Uterus (tissue), 3 donors: ENCODE measurements at regions not wholly inside any gene's neighbourhood (a gene's known extent, or its start where the extent isn't known, plus 50 kb on each side); places are given as distances from the start of the nearest gene placed in this dataset.

Experiments used
- DNase-seq, 2 donors: peaks; one replicate each; pipeline ENCODE4 v3.0.0-alpha.2; 2019 to 2020
- H3K27ac ChIP-seq, 2 donors: fragments of 200-600 bp; sonication (generic); 1 replicate in 1 of 2; 2 replicates in 1 of 2; pipeline ENCODE4 v1.5.1; 2016 to 2018
- H3K27me3 ChIP-seq, 2 donors: fragments of 200-600 bp; sonication (generic); one replicate each; pipeline ENCODE4 v1.5.1; 2018 to 2019; ENCODE audit warnings: control low read depth in 1 of 2
- H3K36me3 ChIP-seq, 2 donors: fragments of 200-600 bp; sonication (generic); one replicate each; pipeline ENCODE4 v1.5.1; 2019; ENCODE audit warnings: control low read depth in 1 of 2
- H3K4me1 ChIP-seq, 2 donors: fragments of 200-600 bp; sonication (generic); one replicate each; pipeline ENCODE4 v1.5.1; 2018 to 2019; ENCODE audit warnings: control low read depth in 1 of 2
- H3K4me3 ChIP-seq, 2 donors: fragments of 200-600 bp; sonication (generic); 1 replicate in 1 of 2; 2 replicates in 1 of 2; pipeline ENCODE4 v1.5.1; 2018 to 2019; ENCODE audit warnings: mild to moderate bottlenecking in 1 of 2
- H3K9me3 ChIP-seq, 2 donors: fragments of 200-600 bp; sonication (generic); one replicate each; pipeline ENCODE4 v1.5.1; 2019; ENCODE audit warnings: control low read depth in 1 of 2
- CTCF ChIP-seq, 4 experiments: fragments of 200-600 bp in 2 of 4; fragments of 450-650 bp in 2 of 4; sonication (generic) in 2 of 4; IDR thresholded peaks; one replicate each; pipeline ENCODE4 v1.5.1; 2016 to 2019; ENCODE audit warnings: antibody characterized with exemption in 4 of 4, mild to moderate bottlenecking in 2 of 4, moderate library complexity in 1 of 4
- POLR2A ChIP-seq, 2 donors: fragments of 450-650 bp; IDR thresholded peaks; one replicate each; pipeline ENCODE4 v1.6.1; 2016; ENCODE audit warnings: antibody characterized with exemption in 2 of 2, mild to moderate bottlenecking in 1 of 2, moderate library complexity in 1 of 2
- intact Hi-C: fragments of 100-400 bp; cut with DNase I; formaldehyde crosslinking; loops from one replicate; pipeline ENCODE4 v1.15.1; 2023; ENCODE audit warnings: low total_unique reads
- donor health status: DM: yes; HTN: yes; CAD: no.

- H3K4me1 ChIP-seq, result no peaks in the 10 kb centered on the region
- TF ChIP-seq CTCF (IDR thresholded peaks at IDR 0.05) (no peak), POLR2A (IDR thresholded peaks at IDR 0.05) (no peak)
- no peaks in the 10 kb centered on the region for H3K9me3 ChIP-seq
- intact Hi-C loops, result no loop called here
- no peak overlapping the region for H3K27ac ChIP-seq
- H3K27me3 ChIP-seq, result no peaks in the 10 kb centered on the region
- no peak for DNase-seq
- H3K4me3 ChIP-seq, result no peak overlapping the region
- no peaks in the 10 kb centered on the region for H3K36me3 ChIP-seq
Observed at GRCh38 chr5:60490597-60491166, 209.3 kb downstream of the DEPDC1B start.

GRCh38 chr5:60489856-60490255 lies 210.1 kb downstream of the DEPDC1B start:
- Histone ChIP-seq H3K27me3 (no peaks in the 10 kb centered on the region), H3K27ac (no peak overlapping the region), H3K4me1 (no peaks in the 10 kb centered on the region), H3K4me3 (no peak overlapping the region), H3K9me3 (no peaks in the 10 kb centered on the region), H3K36me3 (no peaks in the 10 kb centered on the region)
- no peak for DNase-seq
- TF ChIP-seq CTCF (IDR thresholded peaks at IDR 0.05) (no peak), POLR2A (IDR thresholded peaks at IDR 0.05) (no peak)
- intact Hi-C loops, result no loop called here

- no peak overlapping the region for H3K27ac ChIP-seq
- intact Hi-C loops, result no loop called here
Observed at GRCh38 chr5:60489377-60489776, 210.6 kb downstream of the DEPDC1B start.

GRCh38 chr5:60488466-60489130 lies 211.4 kb downstream of the DEPDC1B start:
- DNase-seq, result no peak

More at GRCh38 chr5:60489377-60489776, 210.6 kb downstream of the DEPDC1B start:
- H3K4me3 ChIP-seq, result no peak overlapping the region
- H3K27me3 ChIP-seq, result no peaks in the 10 kb centered on the region
- no peaks in the 10 kb centered on the region for H3K4me1 ChIP-seq
- TF ChIP-seq POLR2A (IDR thresholded peaks at IDR 0.05) (no peak), CTCF (IDR thresholded peaks at IDR 0.05) (no peak)
- H3K9me3 ChIP-seq, result no peaks in the 10 kb centered on the region
- DNase-seq, result no peak
- no peaks in the 10 kb centered on the region for H3K36me3 ChIP-seq

More at GRCh38 chr5:60488466-60489130, 211.4 kb downstream of the DEPDC1B start:
- H3K4me1 ChIP-seq, result no peaks in the 10 kb centered on the region
- no peak overlapping the region for H3K27ac ChIP-seq
- intact Hi-C loops, result no loop called here
- no peak overlapping the region for H3K4me3 ChIP-seq
- H3K36me3 ChIP-seq, result no peaks in the 10 kb centered on the region
- no peaks in the 10 kb centered on the region for H3K9me3 ChIP-seq
- TF ChIP-seq POLR2A (IDR thresholded peaks at IDR 0.05) (no peak), CTCF (IDR thresholded peaks at IDR 0.05) (no peak)
- H3K27me3 ChIP-seq, result no peaks in the 10 kb centered on the region
